NCI-H1694 treated with DMSO at 0.1 percent for 48 hours (cell line): ENCODE measurements at regions not wholly inside any gene's neighbourhood (a gene's known extent, or its start where the extent isn't known, plus 50 kb on each side); places are given as distances from the start of the nearest gene placed in this dataset.

Source experiments
- DNase-seq: peaks from one replicate; lab custom pipeline; 2025; lab: John Stamatoyannopoulos, UW

GRCh38 chr2:60657673-60658072 is 98.4 kb upstream of the PAPOLG start:
- no peak for DNase-seq

DNA sequence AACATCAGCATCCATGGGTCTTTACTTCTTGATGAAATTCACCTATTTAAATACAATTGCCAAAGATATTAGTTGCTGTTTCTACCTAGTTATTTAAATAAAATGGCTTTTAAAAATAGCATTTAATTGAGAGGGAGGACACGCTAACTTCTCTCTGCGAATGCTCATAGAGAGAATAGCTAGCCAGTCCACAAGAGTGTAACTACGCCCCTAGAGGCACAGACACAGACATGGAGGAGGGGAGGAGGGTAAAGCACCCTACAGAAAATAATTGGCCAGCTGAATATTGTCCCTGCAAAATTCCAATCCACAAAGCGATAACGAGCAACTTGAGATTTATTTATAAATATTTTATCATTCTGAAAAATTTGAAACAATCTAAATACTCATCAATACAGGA is 97.0 kb upstream of the PAPOLG start:
- no peak for DNase-seq

GRCh38 chr2:60661073-60661738 is 94.9 kb upstream of the PAPOLG start:
- DNase-seq = no peak

DNA sequence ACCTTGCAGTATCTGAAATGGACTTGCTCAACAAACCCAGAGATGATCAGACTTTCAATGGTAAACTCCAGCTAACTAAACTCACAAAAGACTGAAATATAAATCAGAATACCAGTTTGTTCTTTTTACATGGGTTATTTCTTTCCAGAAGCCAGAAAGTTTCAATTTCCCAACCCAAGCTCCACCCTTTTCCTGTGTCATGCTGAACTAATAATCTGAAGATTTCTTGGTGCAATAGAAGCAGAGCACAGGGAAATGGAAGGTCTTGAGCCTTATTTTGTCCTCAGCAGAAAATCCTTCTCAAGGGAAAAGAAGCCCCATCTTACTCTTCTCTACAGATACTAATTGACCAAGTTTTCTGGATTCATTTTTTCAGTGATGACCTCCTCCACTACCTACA is 93.3 kb upstream of the PAPOLG start:
- DNase-seq = no peak

GRCh38 chr2:60671966-60672365 is 84.1 kb upstream of the PAPOLG start:
- no peak for DNase-seq

DNA sequence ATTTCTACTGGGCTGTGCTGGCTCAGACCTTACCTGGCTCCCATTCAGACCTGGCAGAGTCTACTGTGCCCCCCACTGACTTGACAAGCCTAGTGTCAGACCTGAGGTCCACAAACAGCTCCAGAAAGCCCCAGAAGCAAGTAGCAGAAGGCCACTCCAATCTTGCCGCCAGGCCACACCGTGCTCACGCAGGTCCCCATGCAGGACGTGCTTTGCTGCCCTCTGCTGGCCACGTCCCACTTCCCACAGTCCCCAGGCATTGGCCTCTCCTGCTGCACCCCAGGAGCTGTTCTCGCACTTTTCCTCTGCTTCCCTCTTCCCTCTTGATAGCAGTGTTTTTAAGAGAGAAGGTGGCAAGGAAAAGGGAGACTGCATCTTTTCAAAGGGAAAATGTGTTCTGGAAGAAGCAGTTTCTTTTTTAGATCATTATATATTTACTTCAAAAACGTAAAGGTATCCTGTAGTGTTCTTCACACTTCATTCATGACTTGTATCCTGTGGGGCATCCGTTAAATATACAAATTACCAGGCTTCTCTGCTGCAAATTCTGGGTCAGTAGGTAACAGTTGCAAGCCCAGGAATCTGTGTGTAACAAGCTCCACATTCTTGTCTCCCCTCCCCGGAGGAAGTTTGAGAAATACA is 81.4 kb upstream of the PAPOLG start:
- peak; percentile 65 for DNase-seq

DNA sequence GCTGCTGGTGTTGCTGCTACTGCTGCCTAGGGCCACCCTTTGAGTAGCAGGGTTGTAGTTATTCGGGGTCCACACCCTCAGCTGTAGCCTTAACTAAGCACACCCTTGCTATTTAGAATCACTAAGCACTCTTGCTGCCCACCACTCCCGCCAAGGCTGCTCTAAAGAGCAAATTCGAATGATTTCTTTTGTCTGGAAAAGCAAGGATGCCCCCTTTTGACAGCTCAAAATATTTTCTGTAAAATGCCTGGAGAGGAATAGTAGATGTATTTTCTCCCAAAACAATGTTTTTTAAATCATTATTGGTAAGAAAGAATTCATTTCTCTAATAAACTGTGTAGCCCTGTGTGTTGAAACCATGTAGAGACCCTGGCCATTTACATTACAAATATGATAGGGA is 80.8 kb upstream of the PAPOLG start:
- DNase-seq = peak; percentile 37

DNA sequence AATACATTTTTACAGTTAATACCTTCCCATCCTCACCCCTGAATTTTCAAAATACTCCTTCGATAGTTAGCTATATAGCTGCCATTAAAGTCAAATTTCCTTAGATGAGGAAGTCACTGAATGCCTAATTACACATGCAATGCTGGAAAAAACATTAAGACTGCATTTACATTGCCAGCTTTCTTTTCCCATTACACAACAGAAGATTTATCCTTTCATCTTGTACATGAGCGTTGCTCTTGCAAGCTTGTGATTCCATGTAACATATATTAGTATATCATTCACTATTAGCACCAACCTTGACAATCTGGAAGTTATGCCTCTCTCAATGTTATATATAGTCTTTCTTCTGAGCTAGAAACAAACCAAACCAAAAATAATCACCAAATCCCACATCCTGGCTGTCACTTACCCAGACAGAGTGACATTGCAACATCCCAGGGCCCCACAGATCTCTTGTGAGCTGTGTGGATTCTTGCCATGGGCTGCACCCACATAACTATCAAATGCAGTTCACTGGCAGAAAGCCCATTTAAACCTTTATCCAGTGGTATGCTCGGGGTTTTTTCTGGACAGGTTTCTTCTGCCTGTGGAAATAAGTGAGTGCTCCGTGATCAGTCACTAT is 79.2 kb upstream of the PAPOLG start:
- DNase-seq = no peak

DNA sequence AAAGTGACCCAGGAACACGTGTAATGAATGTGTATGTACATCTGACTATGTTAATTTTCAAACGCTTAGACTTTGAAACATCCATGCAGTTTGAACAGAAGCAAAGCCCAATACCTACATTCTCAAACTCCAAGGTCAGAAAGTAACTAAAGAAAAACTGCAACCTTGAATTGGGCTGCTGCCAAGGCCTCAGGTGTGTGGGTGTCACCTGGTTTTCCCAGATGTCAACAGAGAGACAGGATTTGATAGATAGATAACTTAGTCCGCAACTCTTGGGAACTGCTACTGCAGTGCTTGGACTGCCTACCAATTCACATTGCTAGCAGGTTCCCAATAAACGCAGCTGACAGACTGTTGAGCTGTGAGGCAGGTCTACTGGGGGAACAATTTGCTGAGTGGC is 78.7 kb upstream of the PAPOLG start:
- DNase-seq = no peak

DNA sequence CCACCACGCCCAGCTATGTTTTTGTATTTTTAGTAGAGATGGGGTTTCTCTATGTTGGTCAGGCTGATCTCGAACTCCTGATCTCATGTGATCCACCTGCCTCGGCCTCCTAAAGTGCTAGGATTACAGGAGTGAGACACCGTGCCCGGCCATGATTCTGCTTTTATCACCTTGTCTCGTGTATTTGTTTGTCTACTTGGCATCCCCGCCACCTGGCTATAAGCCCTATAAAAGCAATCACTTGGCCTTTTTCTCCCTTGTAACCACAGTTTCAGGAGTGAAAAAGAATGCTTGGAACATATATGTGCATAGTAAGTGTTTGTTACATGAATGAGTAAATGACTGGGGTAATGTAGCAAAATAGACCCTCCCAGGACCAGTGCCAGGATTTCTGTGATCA is 77.5 kb upstream of the PAPOLG start:
- no peak for DNase-seq

- no peak for DNase-seq
Observed at GRCh38 chr2:60679036-60679780, 76.9 kb upstream of the PAPOLG start.

DNA sequence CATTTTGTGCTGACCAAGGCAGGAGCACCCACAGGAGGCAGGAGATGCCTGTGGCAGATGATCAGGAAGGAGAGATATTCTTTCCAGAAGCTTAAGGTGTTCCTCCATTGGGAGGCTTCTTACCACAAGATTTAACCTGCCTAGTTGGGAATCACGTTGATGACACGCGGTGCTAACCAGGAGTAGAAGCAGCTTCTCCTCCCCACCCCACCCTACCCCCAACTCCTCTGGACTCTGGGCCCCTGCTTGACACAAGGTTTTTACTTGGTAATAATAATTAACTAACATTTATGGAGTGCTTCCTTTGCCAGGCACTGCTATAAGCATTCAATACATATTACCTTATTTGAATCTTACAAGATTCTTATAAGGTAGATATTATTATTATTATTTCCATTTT is 62.5 kb upstream of the PAPOLG start:
- no peak for DNase-seq

GRCh38 chr2:60695793-60696192 is 60.3 kb upstream of the PAPOLG start:
- DNase-seq = no peak

DNA sequence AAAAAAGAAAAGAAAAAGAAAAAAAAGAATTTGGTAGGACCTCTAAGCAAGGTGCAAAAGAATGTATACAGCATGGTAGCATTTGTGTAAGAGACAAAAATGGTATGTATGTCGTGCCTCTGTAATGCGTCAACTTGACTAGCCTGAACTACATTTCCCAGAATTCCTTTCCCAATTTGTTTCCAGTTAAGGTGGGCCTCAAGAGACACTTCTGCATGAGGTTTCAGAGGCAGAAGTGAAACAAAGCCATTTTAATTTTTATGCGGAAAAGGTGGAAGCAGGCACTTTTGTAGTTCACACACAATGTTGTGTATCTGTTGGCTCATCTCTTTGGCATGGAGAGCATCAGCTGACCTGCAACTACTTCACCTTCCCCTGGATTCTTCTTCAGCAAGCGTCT is 56.5 kb upstream of the PAPOLG start:
- DNase-seq = no peak

DNA sequence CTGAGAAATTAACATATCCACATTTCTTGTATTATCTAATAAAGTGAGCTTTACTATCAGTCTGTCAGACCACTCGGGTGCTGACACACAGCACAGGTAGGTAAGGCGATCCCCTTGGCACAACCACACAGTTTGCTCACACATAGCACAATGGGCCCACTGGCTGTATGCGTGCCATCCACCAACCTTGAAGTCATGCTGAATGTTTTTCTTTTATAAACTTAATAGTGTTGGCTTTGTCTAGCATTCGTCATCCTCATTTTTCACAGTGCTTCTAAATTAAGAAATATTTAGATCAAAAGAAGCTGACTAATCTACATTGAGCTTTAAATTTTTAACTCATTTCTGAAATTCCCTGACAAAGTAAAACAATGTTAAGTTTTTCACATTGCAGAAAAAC is 50.0 kb upstream of the PAPOLG start:
- no peak for DNase-seq
